Spinal cord (tissue), 9 donors: ENCODE measurements at regions not wholly inside any gene's neighbourhood (a gene's known extent, or its start where the extent isn't known, plus 50 kb on each side); places are given as distances from the start of the nearest gene placed in this dataset.
"Not testable (repeated sequence)": the region's sequence is repeated elsewhere in the genome, so short reads cannot be mapped to it uniquely, and the experiment has no call there.

ENCODE experiments used
- DNase-seq, 6 donors: peaks; one replicate each; pipeline versions ENCODE4 v3.0.0 to v3.0.0-alpha.2; 2013 to 2015; ENCODE audit warnings: low spot score in 6 of 6, low read depth in 4 of 6
- H3K27ac ChIP-seq: one replicate; pipeline ENCODE4 v1.5.1; 2013; ENCODE audit warnings: low read depth, low read length, control low read depth
- H3K27me3 ChIP-seq: one replicate; pipeline ENCODE4 v1.6.1; 2013; ENCODE audit warnings: low read length; ENCODE audit not compliant: control insufficient read depth, insufficient read depth
- H3K36me3 ChIP-seq: one replicate; pipeline ENCODE4 v1.6.1; 2013; ENCODE audit warnings: low read length; ENCODE audit not compliant: control insufficient read depth, insufficient read depth
- H3K4me1 ChIP-seq: one replicate; pipeline ENCODE4 v1.6.1; 2013; ENCODE audit warnings: low read length; ENCODE audit not compliant: control insufficient read depth, insufficient read depth
- H3K4me3 ChIP-seq: one replicate; pipeline ENCODE4 v1.5.1; 2013; ENCODE audit warnings: low read depth, low read length, control low read depth
- H3K9me3 ChIP-seq: one replicate; pipeline ENCODE4 v1.6.1; 2013; ENCODE audit warnings: low read length; ENCODE audit not compliant: control insufficient read depth, insufficient read depth
- WGBS: methylation state at CpG from one replicate; pipeline ENCODE4 v1.1.5; 2013; ENCODE audit warnings: missing lambda C conversion rate; ENCODE audit not compliant: insufficient coverage; 5-methylcytosine and 5-hydroxymethylcytosine counted together
- donor health status: healthy.

GRCh38 chr5:36739751-36740221, 133.4 kb downstream of the SLC1A3 start:
- no peaks in the 10 kb centered on the region for H3K36me3 ChIP-seq
- peaks cover 8% of the 10 kb centered on the region for H3K4me1 ChIP-seq
- H3K9me3 ChIP-seq: no peaks in the 10 kb centered on the region
- no peak overlapping the region for H3K4me3 ChIP-seq
- peaks cover 12% of the 10 kb centered on the region for H3K27me3 ChIP-seq
- H3K27ac ChIP-seq: no peak overlapping the region
- DNase-seq: peak in 1 of 6 donors; percentile 27
- WGBS: 13% methylated on average over 3 of the region's 5 CpGs

- no peak overlapping the region for H3K4me3 ChIP-seq
These were observed 134.0 kb downstream of the SLC1A3 start for GRCh38 chr5:36740259-36740898.

GRCh38 chr5:36741128-36741527, 134.7 kb downstream of the SLC1A3 start:
- WGBS: 87% methylated on average over 7 of the region's 7 CpGs
- Histone ChIP-seq H3K27me3 (peaks cover 19% of the 10 kb centered on the region), H3K4me1 (peaks cover 16% of the 10 kb centered on the region), H3K9me3 (no peaks in the 10 kb centered on the region), H3K27ac (no peak overlapping the region), H3K36me3 (no peaks in the 10 kb centered on the region), H3K4me3 (no peak overlapping the region)
- DNase-seq: no peak

More at GRCh38 chr5:36740259-36740898, 134.0 kb downstream of the SLC1A3 start:
- Histone ChIP-seq H3K9me3 (no peaks in the 10 kb centered on the region), H3K36me3 (no peaks in the 10 kb centered on the region), H3K27ac (no peak overlapping the region), H3K27me3 (peaks cover 17% of the 10 kb centered on the region), H3K4me1 (peaks cover 13% of the 10 kb centered on the region)
- 76% methylated on average over 3 of the region's 8 CpGs for WGBS
- DNase-seq: peak in 1 of 6 donors; percentile 71

GRCh38 chr5:36743891-36744772, 132.4 kb upstream of the NIPBL start:
- Histone ChIP-seq H3K4me3 (peak overlapping the region; percentile 56), H3K36me3 (no peaks in the 10 kb centered on the region), H3K27ac (no peak overlapping the region), H3K27me3 (peaks cover 22% of the 10 kb centered on the region), H3K4me1 (peaks cover 16% of the 10 kb centered on the region), H3K9me3 (no peaks in the 10 kb centered on the region)
- DNase-seq: peak in 4 of 6 donors; percentile 32 to 85 (median 59)
- WGBS: 9% methylated on average over 16 of the region's 22 CpGs

GRCh38 chr5:36744773-36745589, 131.6 kb upstream of the NIPBL start:
- under 1% methylated on average over 49 of the region's 50 CpGs for WGBS
- DNase-seq: peak; percentile 24 to 92 (median 33)
- no peak overlapping the region for H3K27ac ChIP-seq
- peaks cover 16% of the 10 kb centered on the region for H3K4me1 ChIP-seq
- H3K27me3 ChIP-seq: peaks cover 22% of the 10 kb centered on the region
- H3K4me3 ChIP-seq: peak overlapping the region; percentile 56
- no peaks in the 10 kb centered on the region for H3K9me3 ChIP-seq
- H3K36me3 ChIP-seq: no peaks in the 10 kb centered on the region

GRCh38 chr5:36747794-36748193, 128.8 kb upstream of the NIPBL start:
- Histone ChIP-seq H3K4me1 (peaks cover 16% of the 10 kb centered on the region), H3K27me3 (peaks cover 12% of the 10 kb centered on the region)
- not testable (repeated sequence) for DNase-seq, H3K9me3 ChIP-seq, H3K36me3 ChIP-seq, H3K4me3 ChIP-seq, H3K27ac ChIP-seq
- no CpG with 5 or more reads among the region's 4 CpGs for WGBS

GRCh38 chr5:36751886-36752285, 124.7 kb upstream of the NIPBL start:
- H3K27me3 ChIP-seq: peaks cover 3% of the 10 kb centered on the region
- no peak overlapping the region for H3K27ac ChIP-seq
- no peaks in the 10 kb centered on the region for H3K36me3 ChIP-seq
- WGBS: no CpG with 5 or more reads among the region's 1 CpG
- no peaks in the 10 kb centered on the region for H3K9me3 ChIP-seq
- no peaks in the 10 kb centered on the region for H3K4me1 ChIP-seq
- no peak for DNase-seq
- no peak overlapping the region for H3K4me3 ChIP-seq

- Histone ChIP-seq H3K9me3 (no peaks in the 10 kb centered on the region), H3K36me3 (no peaks in the 10 kb centered on the region), H3K27me3 (no peaks in the 10 kb centered on the region), H3K4me3 (no peak overlapping the region), H3K27ac (no peak overlapping the region), H3K4me1 (no peaks in the 10 kb centered on the region)
- DNase-seq: no peak
- WGBS: no CpG with 5 or more reads among the region's 3 CpGs
These were observed 121.2 kb upstream of the NIPBL start for GRCh38 chr5:36755342-36755741.

- H3K36me3 ChIP-seq: no peaks in the 10 kb centered on the region
- no peak for DNase-seq
- H3K4me1 ChIP-seq: no peaks in the 10 kb centered on the region
- WGBS: 100% methylated on average over 1 of the region's 1 CpG
- no peak overlapping the region for H3K27ac ChIP-seq
- no peaks in the 10 kb centered on the region for H3K27me3 ChIP-seq
- H3K4me3 ChIP-seq: no peak overlapping the region
- no peaks in the 10 kb centered on the region for H3K9me3 ChIP-seq
These were observed 120.6 kb upstream of the NIPBL start for GRCh38 chr5:36755920-36756488.
